SU-DHL-6 (cell line): ENCODE measurements at regions not wholly inside any gene's neighbourhood (a gene's known extent, or its start where the extent isn't known, plus 50 kb on each side); places are given as distances from the start of the nearest gene placed in this dataset.

Source experiments
- H2AFZ ChIP-seq: fragments of 200-600 bp; sonication (generic); 2 replicates; pipeline ENCODE4 v1.6.1; 2014; ENCODE audit warnings: low read depth, mild to moderate bottlenecking, moderate library complexity, mixed read lengths, antibody characterized with exemption, low read length; ENCODE audit not compliant: severe bottlenecking
- H3F3A ChIP-seq: fragments of 200-600 bp; shearing (Covaris generic); 2 replicates; pipeline ENCODE4 v1.6.0; 2016; ENCODE audit warnings: antibody characterized with exemption, mild to moderate bottlenecking; ENCODE audit not compliant: insufficient read depth
- H3K27ac ChIP-seq: fragments of 200-600 bp; sonication (generic); 2 replicates; pipeline ENCODE4 v1.5.1; 2016; ENCODE audit warnings: low read depth, mild to moderate bottlenecking, low read length, moderate library complexity, mixed read lengths
- H3K27me3 ChIP-seq: fragments of 200-600 bp; sonication (generic), shearing (Covaris generic); 2 replicates; pipeline ENCODE4 v1.6.0; 2014; ENCODE audit warnings: mild to moderate bottlenecking, low read length
- H3K36me3 ChIP-seq: fragments of 200-600 bp; sonication (generic); 2 replicates; pipeline ENCODE4 v1.6.1; 2014; ENCODE audit warnings: mild to moderate bottlenecking, low read length, mixed read lengths
- H3K4me2 ChIP-seq: fragments of 300-600, 200-600 bp; shearing (Covaris generic), sonication (generic); 2 replicates; pipeline ENCODE4 v1.6.0; 2014; ENCODE audit warnings: low read length, low read depth, mild to moderate bottlenecking; ENCODE audit not compliant: poor library complexity, severe bottlenecking
- H3K4me3 ChIP-seq: fragments of 200-600 bp; sonication (generic); 2 replicates; pipeline ENCODE4 v1.5.1; 2014; ENCODE audit warnings: antibody characterized with exemption, low read length, mild to moderate bottlenecking, mixed read lengths; ENCODE audit not compliant: insufficient read depth, poor library complexity, severe bottlenecking
- H3K79me2 ChIP-seq: fragments of 200-600 bp; sonication (generic); 2 replicates; pipeline ENCODE4 v1.6.1; 2014; ENCODE audit warnings: mild to moderate bottlenecking, low read length, moderate library complexity; ENCODE audit not compliant: insufficient read depth
- H3K9ac ChIP-seq: fragments of 200-600 bp; sonication (generic); 2 replicates; pipeline ENCODE4 v1.7.0; 2014; ENCODE audit warnings: mild to moderate bottlenecking, low read length
- H3K9me2 ChIP-seq: fragments of 200-600 bp; sonication (generic); replicated peaks from 2 replicates; pipeline ENCODE4 v1.6.1; 2014; ENCODE audit warnings: low read length; ENCODE audit not compliant: insufficient read depth
- H3K9me3 ChIP-seq: fragments of 200-600 bp; sonication (generic); 2 replicates; pipeline ENCODE4 v1.6.1; 2014; ENCODE audit warnings: low read length, mixed read lengths; ENCODE audit not compliant: insufficient read depth
- H4K20me1 ChIP-seq: fragments of 200-600 bp; sonication (generic); 2 replicates; pipeline ENCODE4 v1.6.1; 2014; ENCODE audit warnings: low read depth, mild to moderate bottlenecking, antibody characterized with exemption, low read length, moderate library complexity, mixed read lengths
- CTCF ChIP-seq: fragments of 200-600 bp; sonication (generic); IDR thresholded peaks from one replicate; pipeline ENCODE4 v1.5.1; 2017; ENCODE audit warnings: antibody characterized with exemption, mild to moderate bottlenecking, low read length, moderate library complexity; ENCODE audit not compliant: insufficient read depth, poor library complexity, severe bottlenecking
- EZH2phosphoT487 ChIP-seq: fragments of 200-600 bp; sonication (generic), shearing (Covaris generic); conservative IDR thresholded peaks from 2 replicates; pipeline ENCODE4 v1.6.1; 2018; ENCODE audit warnings: mild to moderate bottlenecking, antibody characterized with exemption, low read length, moderate library complexity, mixed read lengths

- no peaks in the 10 kb centered on the region for H3K9me2 ChIP-seq
- no peaks in the 10 kb centered on the region for H3K36me3 ChIP-seq
- H3K4me3 ChIP-seq, result no peak overlapping the region
- H3K9me3 ChIP-seq, result no peaks in the 10 kb centered on the region
- H3K9ac ChIP-seq, result no peak overlapping the region
- no peak overlapping the region for H2AFZ ChIP-seq
- no peak overlapping the region for H3K27ac ChIP-seq
- no peaks in the 10 kb centered on the region for H3F3A ChIP-seq
- no peaks in the 10 kb centered on the region for H3K79me2 ChIP-seq
- no peaks in the 10 kb centered on the region for H4K20me1 ChIP-seq
- H3K27me3 ChIP-seq, result no peaks in the 10 kb centered on the region; the same call in 1 of the 2 replicates
- no peak overlapping the region for H3K4me2 ChIP-seq
- TF ChIP-seq CTCF (no peak), EZH2phosphoT487 (no peak)
Measured at GRCh38 chr12:89138048-89138852, 214.1 kb downstream of the DUSP6 start.

GRCh38 chr12:89135976-89136634, 216.2 kb downstream of the DUSP6 start:
- Histone ChIP-seq H3K4me2 (no peak overlapping the region), H3K9me2 (no peaks in the 10 kb centered on the region), H3K27me3 (no peaks in the 10 kb centered on the region; the same call in 1 of the 2 replicates), H3K79me2 (no peaks in the 10 kb centered on the region), H3K36me3 (no peaks in the 10 kb centered on the region), H3F3A (no peaks in the 10 kb centered on the region), H3K4me3 (no peak overlapping the region), H3K9me3 (no peaks in the 10 kb centered on the region), H3K9ac (no peak overlapping the region), H2AFZ (no peak overlapping the region), H3K27ac (no peak overlapping the region), H4K20me1 (no peaks in the 10 kb centered on the region)
- TF ChIP-seq CTCF (no peak), EZH2phosphoT487 (no peak)

- Histone ChIP-seq H3K79me2 (no peaks in the 10 kb centered on the region), H3K27ac (no peak overlapping the region), H3K27me3 (no peaks in the 10 kb centered on the region; the same call in 1 of the 2 replicates), H4K20me1 (no peaks in the 10 kb centered on the region), H3K9me2 (no peaks in the 10 kb centered on the region), H3K4me3 (no peak overlapping the region), H3K9ac (no peak overlapping the region), H3K36me3 (no peaks in the 10 kb centered on the region), H3F3A (no peaks in the 10 kb centered on the region), H3K4me2 (no peak overlapping the region), H2AFZ (no peak overlapping the region), H3K9me3 (no peaks in the 10 kb centered on the region)
- TF ChIP-seq CTCF (no peak), EZH2phosphoT487 (no peak)
Measured at GRCh38 chr12:89134213-89134770, 218.0 kb downstream of the DUSP6 start.
